ENCODE measurements at regions not wholly inside any gene's neighbourhood (a gene's known extent, or its start where the extent isn't known, plus 50 kb on each side); places are given as distances from the start of the nearest gene placed in this dataset.

DNA sequence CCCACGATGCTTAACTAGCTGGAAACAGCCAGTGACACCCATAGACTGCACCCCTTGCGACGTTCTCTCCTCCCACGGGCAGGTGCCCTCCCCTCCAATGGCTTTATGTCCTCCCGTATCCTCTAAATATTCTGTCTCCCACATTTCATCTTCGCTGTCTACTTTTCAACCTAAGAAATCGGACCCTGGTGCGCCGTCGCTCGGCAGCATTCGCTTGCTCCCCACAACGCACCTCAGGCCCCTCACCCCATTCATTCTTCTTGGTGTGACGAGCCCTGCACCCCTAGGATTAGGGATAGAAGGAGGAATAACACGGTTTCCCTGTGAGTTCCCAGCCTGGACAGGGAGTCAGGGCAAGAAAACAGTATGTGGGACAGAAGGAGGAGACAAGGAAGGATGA is 74.3 kb upstream of the FOXQ1 start:
- RAD21 ChIA-PET (ENCODE audit: low non-redundant PET in 1 of 2, low total read pairs in 2 of 2, uncharacterized antibody in 2 of 2, unreplicated experiment in 2 of 2), result no interaction called here
- H3K9me2 ChIP-seq (ENCODE audit: insufficient read depth), result no peaks in the 10 kb centered on the region
- no peaks in the 10 kb centered on the region for H3K79me2 ChIP-seq (ENCODE audit: insufficient read depth, low read length)
- H4K20me1 ChIP-seq (ENCODE audit: insufficient read depth), result no peaks in the 10 kb centered on the region
- H3K27ac ChIP-seq (ENCODE audit: low read depth, low read length), result no peak overlapping the region
- no peaks in the 10 kb centered on the region for H3K4me1 ChIP-seq (ENCODE audit: control insufficient read depth in 1 of 2, insufficient read depth in 2 of 2, low read length in 2 of 2)
- DNase-seq (ENCODE audit: low read depth, low spot score), result no peak
- no peaks in the 10 kb centered on the region for H3K36me3 ChIP-seq (ENCODE audit: control insufficient read depth in 1 of 2, insufficient read depth in 2 of 2, low read length in 2 of 2)
- no peak overlapping the region for H3K4me3 ChIP-seq (replicated peaks in 1 of 2; ENCODE audit: low read depth in 1 of 2, low read length in 2 of 2)
- no peak overlapping the region for H2AFZ ChIP-seq (ENCODE audit: low read depth, low read length, poor library complexity, severe bottlenecking)
- intact Hi-C loops (cut with micrococcal nuclease), result no loop called here
- no TSS peak for BruUV-seq (replicated peaks)
- H3K9ac ChIP-seq (ENCODE audit: low read length), result no peak overlapping the region
- no peak overlapping the region for H3K4me2 ChIP-seq (ENCODE audit: low read length)
- H3K9me3 ChIP-seq (ENCODE audit: control insufficient read depth in 1 of 2, insufficient read depth in 1 of 2, low read depth in 1 of 2, low read length in 2 of 2), result no peaks in the 10 kb centered on the region
- H3K27me3 ChIP-seq (ENCODE audit: insufficient read depth, low read length), result peaks cover 3% of the 10 kb centered on the region; the same call in 1 of the 2 replicates
- ATAC-seq, result no peak
- POLR2A ChIA-PET, result no interaction called here
- CTCF ChIA-PET, result no interaction called here
- TF ChIP-seq POLR2A (IDR thresholded peaks at IDR 0.05; ENCODE audit: borderline replicate concordance, extremely low read depth, insufficient read depth, insufficient read length) (no peak), EZH2phosphoT487 (IDR thresholded peaks at IDR 0.05; ENCODE audit: borderline replicate concordance) (no peak), ZBTB33 (IDR thresholded peaks at IDR 0.05; ENCODE audit: extremely low read depth, insufficient replicate concordance, low read length) (no peak), REST (IDR thresholded peaks at IDR 0.05; ENCODE audit: low read depth) (no peak), SP1 (IDR thresholded peaks at IDR 0.05; ENCODE audit: low read depth) (no peak), FOSL1 (IDR thresholded peaks at IDR 0.05; ENCODE audit: low read depth) (no peak), ATF3 (IDR thresholded peaks at IDR 0.05) (no peak), ELF1 (IDR thresholded peaks at IDR 0.05; ENCODE audit: borderline replicate concordance, low read depth) (no peak), POLR2AphosphoS5 (IDR thresholded peaks at IDR 0.05; ENCODE audit: low read depth, low read length) (no peak), ZFX (IDR thresholded peaks at IDR 0.05) (no peak), TCF7L2 (IDR thresholded peaks at IDR 0.05; ENCODE audit: borderline replicate concordance, extremely low read depth, insufficient read depth, insufficient read length) (no peak), SRF (IDR thresholded peaks at IDR 0.05; ENCODE audit: low read depth) (no peak), CEBPB (IDR thresholded peaks at IDR 0.05; ENCODE audit: low read depth) (no peak), ZNF274 (IDR thresholded peaks at IDR 0.05; ENCODE audit: low read depth, low read length) (no peak), CBX3 (IDR thresholded peaks at IDR 0.05; ENCODE audit: low read depth) (no peak)
